ENCODE measurements at regions not wholly inside any gene's neighbourhood (a gene's known extent, or its start where the extent isn't known, plus 50 kb on each side); places are given as distances from the start of the nearest gene placed in this dataset.

GRCh38 chr3:127417709-127418559 is 130.1 kb upstream of the PRR20G start:
- TF ChIP-seq CTCF (IDR thresholded peaks at IDR 0.05; ENCODE audit: extremely low read depth in 1 of 2, insufficient read depth in 1 of 2, low read depth in 1 of 2, low read length in 2 of 2) (no peak), POLR2AphosphoS5 (IDR thresholded peaks at IDR 0.05; ENCODE audit: insufficient read depth, low read depth, low read length) (no peak), EZH2 (IDR thresholded peaks at IDR 0.05; ENCODE audit: borderline replicate concordance, low read depth, low read length, severe bottlenecking) (no peak), POLR2A (IDR thresholded peaks at IDR 0.05; ENCODE audit: low read depth, low read length) (no peak), JUN (IDR thresholded peaks at IDR 0.05; ENCODE audit: borderline replicate concordance, insufficient read depth, insufficient read length, low read depth) (no peak), GATA2 (IDR thresholded peaks at IDR 0.05; ENCODE audit: insufficient read depth, insufficient read length, low read depth, low read length) (no peak)

Measured in endothelial cell of umbilical vein (primary cell).